ENCODE measurements at regions not wholly inside any gene's neighbourhood (a gene's known extent, or its start where the extent isn't known, plus 50 kb on each side); places are given as distances from the start of the nearest gene placed in this dataset.
A peak's percentile ranks its signal among the peaks of the same experiment; 100 is the strongest.
"Not testable (repeated sequence)": the region's sequence is repeated elsewhere in the genome, so short reads cannot be mapped to it uniquely, and the experiment has no call there.

DNA sequence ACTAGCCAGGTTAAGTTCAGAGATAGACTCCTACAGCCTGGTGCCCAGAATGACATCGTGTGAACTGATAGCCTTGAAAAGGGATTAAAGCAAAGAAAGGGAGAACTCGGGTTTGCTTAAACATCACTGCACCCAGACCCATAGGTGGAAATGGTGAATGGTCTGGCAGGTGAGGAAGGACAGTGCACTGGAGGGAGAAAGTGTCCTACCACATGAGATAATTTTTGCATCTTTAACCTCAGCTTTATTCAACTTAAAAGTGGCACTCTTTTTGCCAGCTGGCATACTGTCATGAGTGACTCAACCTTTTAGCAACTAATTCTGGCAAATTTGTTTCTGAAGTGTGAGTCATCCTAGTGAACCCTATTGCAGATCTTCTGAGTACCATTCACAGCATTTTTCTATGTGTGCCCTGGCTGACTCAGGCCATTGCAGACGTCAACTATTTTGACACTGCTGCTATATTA lies 53.0 kb upstream of the DAPP1 start:
- DNase-seq (ENCODE audit: low read depth) = peak; percentile 94

DNA sequence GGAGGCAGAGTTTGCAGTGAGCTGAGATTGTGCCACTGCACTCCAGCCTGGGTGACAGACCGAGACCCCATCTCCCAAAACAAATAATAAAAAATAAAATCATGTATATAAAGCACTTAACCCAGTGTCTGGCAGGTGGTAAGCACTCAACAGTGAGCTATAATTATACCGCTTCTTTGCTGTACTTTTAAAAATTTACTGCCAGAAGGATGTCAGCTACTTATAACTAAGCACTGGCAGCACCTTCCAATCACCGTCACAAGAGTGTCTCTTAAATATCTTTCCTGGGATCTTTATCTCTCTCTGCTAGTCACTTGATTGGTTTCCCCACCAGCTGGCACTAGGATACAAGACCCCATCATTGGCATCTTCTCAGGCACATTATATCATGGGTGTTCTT lies 53.9 kb upstream of the DAPP1 start:
- no peak for DNase-seq (ENCODE audit: low read depth)

DNA sequence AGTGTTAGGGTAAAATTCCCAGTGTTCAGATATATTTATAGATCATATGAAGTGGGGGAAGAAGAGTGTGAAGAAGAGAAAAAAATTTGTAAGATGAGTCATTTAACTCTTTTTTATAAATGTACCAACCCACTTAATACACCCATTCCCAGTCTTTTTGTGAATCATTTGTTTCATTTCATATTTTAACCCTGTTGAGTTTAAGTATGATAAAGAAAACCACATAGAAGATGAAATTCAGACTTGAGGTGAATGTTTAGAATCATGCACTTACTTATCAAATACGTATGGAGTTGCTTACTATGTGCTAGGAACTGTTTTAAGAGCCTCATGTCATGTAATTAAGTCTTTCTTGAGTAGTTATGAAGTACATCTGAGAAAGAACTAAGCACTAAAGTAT lies 56.6 kb upstream of the DAPP1 start:
- no peak for DNase-seq (ENCODE audit: low read depth)

DNA sequence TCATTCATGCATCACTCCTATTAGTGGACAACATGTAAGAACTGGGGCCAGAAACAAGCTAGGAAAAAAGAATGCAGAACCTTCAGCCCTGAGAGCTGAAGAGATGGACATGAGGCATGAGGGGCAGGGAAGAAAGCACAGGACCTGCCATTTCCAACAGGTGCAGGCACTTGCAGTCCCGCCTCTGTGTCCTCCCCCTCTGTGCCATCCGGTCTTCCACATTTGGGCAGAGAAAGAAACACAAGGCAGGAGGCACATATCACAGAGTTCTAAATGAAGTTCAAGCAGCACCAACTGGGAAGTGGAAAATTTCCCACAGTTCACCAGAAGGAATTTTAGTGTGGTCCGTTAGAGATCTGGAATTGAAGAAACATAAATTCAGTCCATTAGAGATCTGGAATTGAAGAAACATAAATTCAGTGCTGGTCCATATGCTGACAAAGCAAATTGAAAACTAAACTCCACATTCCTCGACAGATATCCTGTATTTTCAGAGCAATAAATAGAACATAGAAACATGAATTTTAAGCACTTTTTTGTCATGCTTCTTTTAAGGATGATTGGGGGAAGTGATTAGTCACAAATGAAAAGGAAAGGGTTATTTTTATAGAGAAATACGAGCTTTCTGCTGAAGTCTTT lies 57.2 kb upstream of the DAPP1 start:
- DNase-seq (ENCODE audit: low read depth) = peak; percentile 2

DNA sequence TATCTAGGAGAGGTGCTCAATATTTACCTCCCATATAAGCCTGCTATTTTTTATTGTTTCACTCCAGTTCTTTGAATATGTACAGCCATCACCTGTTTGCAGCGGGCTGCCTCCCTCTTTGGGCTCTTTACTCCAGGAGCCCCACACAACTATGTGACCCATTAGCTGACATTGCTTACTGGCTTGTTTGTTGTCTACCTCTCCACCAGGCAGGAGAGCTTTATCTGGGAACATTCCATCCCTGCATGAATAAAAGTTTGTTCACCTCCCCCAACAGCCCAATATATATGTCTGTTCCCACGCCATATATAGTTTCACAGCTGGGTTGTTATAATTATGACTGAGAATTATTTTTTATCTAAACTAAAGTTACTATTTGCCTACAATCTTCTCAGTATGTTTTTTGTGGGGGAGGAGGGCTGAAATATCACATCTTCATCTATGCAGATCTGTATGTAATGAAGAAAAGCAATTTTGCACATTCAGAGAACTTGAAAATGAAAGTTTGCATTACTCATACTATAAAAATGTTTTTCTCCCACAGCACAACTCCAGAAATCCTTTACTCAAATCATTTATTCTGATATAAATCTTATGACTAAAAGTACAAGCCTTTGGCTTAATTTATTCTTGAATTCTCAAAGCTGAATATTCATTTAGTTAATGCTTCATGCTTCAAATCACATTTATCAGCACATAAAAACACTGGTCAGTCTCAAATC lies 61.2 kb upstream of the DAPP1 start:
- peak; percentile 8 for DNase-seq (ENCODE audit: low read depth)

DNA sequence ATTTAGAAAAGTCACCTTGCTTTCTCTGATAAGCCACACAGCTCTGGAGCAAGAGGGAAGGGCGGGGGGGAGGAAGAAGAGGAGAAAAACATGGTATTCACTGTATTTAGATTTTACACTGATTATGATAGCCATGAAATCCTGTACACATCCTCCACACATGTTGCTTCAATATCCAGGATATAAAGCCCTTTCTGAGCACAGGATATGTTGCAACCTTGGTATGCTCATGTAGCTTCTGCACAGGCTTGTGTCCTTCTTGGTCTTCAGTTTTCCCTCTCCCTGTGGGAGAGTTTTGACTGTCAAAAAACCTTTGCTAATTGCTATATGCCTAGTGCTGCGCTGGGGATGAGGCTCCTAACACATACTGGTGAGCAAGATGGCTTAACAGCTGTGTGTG lies 61.9 kb upstream of the DAPP1 start:
- no peak for DNase-seq (ENCODE audit: low read depth)

DNA sequence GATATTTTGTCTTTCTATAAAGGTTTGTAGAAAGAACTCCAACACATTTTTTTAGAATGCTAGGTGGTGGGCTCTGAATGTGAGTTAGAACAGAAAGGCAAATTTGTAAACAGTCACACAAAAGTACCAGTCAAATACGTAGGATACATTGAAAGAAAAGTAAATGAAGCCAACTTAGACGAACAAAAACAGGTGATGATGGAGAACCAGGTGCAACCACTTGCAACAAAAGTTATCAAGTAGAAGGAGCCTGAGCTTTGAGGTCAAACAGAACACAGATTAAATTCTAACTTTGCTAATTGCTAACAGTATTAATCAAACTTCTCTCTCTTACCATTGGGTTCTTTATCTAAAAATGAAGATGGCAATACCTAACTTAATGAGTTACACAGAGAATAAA lies 62.7 kb upstream of the DAPP1 start:
- no peak for DNase-seq (ENCODE audit: low read depth)

DNA sequence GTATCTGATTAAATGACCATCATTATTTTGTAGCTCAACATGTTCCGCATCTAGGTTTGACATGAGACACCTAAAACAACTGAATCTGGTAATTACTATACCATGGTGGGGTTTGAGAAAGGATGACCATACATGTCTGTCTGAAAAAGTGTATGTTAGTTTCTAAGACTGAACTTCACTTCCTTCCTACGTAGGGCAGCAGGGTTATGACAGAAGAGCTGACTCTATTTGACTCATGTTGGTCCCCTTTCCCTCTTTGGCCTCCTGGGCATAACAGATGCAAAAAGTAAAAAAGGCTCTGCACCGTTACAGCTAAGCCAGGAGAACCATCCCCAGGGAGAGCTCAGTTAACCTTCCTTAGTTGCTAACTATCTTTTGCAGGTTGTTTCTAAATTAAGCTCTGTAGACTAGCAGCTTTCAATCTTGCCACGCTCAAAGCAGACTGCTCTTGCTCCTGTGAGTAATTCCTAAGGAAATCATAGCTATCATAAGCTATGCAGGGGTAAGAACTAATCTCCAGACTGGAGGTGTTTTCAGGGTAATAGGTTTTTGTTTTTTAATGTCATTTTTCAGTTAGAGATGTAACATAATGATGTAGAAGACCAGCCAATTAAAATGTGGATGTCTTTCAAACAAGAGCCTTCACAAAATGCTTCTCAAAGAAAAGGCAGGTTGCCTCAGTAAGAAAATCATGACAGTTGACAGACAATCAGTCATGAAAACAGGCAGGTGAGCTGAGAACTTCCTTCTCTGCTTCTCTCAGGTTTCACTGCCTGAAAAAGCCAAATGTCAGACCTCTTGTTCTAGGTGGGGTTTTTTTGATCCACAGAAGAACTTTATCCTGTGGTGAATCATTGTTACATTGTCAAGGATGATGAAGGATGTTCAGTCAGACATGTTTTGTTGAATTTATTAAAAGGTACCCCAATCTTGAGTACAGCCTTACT lies 66.9 kb upstream of the DAPP1 start:
- no peak for DNase-seq (ENCODE audit: low read depth)

DNA sequence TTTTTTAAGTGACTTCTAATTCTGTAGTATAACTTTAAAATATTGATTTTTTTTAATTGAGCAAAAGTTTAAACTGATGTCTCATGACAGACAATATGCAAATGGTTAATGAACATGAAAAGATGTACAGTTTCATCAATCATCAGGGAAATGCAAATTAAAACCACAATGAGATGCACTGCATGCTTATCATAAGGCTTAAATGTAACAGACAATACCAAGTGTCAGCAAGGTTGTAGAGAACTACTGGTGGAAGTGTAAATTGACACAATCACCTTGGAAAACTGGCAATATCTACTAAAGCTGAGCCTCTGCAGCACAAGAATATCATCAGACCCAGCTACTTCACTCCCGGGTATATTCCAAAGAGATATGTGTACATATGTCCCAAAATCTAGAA lies 70.2 kb upstream of the DAPP1 start:
- DNase-seq (ENCODE audit: low read depth) = no peak

DNA sequence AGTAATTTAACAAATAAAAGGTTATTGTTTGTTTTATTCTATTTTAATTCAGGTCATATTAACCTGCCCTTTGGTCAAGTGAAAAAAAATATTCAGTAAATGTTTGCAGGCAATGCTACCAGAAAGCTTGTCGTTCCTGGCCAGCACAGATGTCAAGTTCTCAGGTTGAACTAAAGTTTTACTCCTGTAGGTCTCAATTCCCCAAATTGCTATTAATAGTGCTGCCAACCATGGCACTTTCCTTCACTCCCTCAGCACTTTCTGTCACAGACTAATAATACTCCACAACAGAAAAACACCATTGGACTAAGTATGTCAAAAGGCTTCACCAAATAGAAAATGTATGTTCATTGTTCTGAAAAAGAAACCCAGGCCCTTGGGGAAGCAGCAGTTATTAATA lies 79.2 kb upstream of the C4orf54 start:
- DNase-seq (ENCODE audit: low read depth) = no peak

DNA sequence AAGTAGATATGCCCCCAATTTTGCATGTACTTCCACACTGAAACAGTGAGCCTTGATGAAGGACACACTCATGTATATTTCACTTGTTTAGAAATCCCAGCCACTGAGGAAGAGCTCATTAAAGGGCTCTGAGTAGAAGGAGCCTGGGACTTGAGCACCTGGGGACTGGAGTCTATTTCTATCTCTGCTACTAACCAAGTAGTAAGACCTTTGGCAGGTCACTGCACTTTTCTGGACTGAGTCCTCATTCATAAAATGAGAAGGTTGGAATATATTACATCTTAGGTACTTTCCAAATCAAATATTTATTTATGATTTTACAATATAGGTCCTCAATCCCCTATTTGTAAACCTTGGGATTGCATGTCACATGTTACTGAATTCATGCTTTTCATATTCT lies 78.2 kb upstream of the C4orf54 start:
- no peak for DNase-seq (ENCODE audit: low read depth)

DNA sequence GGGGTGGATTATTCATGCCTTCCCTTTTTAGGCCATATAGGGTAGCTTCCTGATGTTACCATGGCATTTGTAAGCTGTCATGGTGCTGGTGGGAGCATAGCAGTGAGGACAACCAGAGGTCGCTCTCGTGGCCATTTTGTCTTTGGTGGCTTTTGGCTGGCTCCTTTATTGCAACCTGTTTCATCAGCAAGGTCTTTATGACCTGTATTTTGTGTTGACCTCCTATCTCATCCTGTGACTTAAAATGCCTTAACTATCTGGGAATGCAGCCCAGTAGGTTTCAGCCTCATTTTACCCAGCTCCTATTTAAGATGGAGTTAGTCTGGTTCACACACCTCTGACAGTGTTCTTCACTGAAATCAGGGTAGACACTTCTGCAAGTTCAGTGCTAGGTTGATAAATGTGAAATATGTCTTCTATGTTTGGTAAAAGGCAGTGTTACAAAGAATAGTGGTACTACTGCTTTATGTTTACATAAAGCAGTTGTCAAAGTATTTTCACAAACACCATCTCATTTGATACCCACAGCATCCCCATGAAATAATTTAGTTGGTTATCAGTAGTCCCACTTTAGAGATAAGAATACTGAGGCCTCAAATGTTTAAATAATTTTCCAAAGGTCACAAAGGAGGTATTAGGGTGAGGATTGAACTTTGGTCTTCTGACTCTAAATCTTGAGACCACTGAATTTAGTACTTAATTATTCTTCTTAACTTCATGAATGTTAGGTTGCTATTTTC lies 77.1 kb upstream of the C4orf54 start:
- DNase-seq (ENCODE audit: low read depth) = no peak

DNA sequence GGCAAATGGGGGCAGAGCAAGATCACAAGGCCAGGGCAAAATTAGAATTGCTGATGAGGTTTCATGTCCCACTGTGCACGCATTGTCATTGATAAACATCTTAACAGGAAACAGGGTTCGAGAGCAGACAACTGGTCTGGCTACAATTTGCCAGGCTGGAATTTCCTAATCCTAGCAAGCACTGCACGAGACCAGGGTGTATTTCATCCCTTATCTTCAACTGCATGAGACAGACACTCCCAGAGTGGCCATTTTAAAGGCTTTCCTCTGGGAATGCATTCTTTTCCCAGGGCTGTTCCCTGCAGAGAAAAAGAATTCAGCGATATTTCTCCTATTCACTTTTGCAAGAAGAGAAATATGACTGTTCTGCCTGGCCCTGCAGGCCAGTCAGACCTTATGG lies 75.8 kb upstream of the C4orf54 start:
- DNase-seq (ENCODE audit: low read depth) = not testable (repeated sequence)

DNA sequence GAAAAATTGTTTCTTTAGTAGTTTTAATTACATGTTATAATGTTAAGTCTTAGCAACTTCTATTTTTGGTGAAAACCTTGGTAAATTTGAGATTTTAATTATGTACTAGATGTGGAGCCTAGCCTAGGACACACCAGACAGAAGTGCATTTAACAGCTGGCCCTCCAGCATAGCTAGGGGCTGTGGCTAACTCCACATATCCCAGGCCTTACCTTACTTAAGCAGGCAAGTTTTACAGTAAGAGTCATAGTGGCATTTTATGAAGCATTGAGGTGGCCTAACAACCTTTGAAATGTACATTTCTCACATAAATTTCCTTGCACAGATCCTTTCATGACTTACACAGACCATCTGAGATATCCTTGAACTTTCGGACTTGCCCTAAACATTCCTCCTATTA lies 71.6 kb upstream of the C4orf54 start:
- no peak for DNase-seq (ENCODE audit: low read depth)

DNA sequence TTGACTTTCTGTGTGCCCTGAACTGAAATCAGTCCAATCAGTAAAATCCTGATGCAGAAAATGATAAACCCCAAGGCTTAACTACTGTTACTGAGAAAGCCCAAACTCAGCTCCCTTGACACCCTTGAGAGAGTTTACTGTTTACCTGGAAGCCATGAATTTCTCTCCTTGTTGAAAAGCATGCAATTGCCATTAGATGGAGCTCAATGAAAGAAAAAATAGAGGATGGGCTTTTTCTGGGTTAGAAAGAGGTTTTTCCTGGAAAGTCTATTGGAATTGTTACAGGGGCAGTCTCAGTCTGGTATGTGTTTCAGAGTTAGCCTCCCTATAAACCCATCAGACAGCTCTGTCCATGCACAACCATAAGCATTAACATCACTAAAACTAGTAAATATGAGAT lies 66.4 kb upstream of the C4orf54 start:
- no peak for DNase-seq (ENCODE audit: low read depth)

DNA sequence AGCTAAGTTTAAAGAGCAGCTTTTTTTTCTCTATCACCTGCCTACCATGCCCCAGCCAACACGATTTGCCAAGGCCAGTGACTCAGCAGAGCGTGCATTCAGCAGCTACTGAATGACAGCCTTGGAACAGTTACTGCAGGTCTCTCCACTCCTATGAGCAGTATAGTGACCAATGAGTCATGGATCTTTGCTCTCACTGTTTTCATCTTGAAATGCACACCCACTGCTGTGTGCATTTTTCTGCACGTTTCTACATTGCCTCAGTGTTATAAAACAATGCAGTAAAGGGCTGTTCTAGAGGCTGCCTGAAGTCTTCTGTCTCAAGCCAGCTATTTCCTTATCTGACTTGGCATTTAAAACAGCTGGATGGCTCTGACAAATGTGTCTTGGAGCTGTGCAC lies 66.0 kb upstream of the C4orf54 start:
- DNase-seq (ENCODE audit: low read depth) = peak; percentile 39

DNA sequence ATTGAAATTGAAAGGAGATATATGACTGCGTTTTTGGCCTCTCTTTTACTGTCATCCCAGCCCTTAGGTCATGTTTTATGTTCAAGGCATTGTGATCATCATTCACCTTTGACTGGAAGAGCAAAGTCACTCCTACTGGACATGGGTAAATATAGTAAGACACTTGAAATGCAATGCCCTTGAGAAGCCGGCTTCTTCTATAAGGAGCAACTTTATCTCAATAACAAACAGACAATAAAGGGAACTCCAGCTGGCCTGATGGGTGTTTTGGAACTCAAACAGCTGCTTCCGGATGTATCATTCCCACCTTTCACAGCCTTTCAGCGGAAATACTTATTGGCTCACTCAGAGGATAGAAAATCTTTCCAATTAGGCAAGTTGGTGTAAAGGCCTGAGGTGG lies 65.1 kb upstream of the C4orf54 start:
- DNase-seq (ENCODE audit: low read depth) = no peak

DNA sequence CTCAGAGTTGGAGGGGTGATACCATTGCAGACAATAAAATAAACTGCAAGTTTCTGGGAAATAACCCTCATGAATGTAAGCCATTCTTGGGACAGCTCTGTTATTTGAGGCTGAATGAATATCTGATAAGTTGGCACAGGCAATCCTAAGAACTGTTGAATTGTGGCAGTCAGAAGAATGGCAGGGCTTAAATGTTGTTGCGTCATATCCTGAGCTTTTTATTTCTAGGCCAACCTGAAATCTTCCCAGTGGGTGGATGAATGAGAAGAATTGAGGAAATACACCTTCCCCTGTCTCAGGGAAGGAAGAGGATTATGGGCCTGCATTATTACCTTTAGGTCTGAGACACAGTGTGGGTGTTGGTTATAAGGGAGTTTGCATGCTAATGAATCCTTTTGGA lies 64.4 kb upstream of the C4orf54 start:
- no peak for DNase-seq (ENCODE audit: low read depth)

DNA sequence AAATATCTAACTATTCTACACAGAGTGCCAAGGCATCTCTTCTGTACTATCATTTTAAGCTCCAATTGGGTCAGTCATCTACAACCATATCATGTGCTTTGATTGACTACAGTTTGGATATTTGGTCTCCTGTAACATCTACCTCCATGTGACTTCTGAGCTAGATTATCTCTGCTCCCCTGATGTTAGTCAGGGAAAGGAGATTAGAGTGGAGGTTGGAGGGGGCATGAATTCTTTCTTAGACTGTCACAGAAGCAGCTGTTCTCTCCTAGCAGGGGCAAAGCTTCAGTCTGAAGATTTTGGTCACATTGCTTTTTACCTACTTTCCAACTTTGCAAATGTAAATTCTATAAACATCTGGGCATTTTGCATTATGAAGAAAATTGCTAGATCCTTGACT lies 62.6 kb upstream of the C4orf54 start:
- no peak for DNase-seq (ENCODE audit: low read depth)

DNA sequence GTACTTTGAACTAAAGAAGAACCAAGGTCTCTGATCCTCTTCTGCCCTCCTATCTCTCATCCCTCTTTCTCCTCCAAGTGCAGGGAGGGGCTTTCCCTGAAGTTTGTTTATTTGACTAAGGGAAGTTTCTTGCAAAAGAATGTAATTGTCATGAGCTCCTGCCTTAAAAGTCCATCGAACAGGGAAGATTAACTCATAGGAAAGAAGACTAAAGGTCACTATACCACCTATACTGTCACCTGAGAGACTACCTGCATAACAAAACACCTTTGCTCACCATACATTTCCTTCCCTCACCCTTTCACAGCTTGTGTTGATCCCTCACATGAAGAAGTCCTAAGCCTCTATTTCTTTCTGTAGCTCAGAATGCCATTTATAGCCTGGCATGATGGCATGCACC lies 59.4 kb upstream of the C4orf54 start:
- no peak for DNase-seq (ENCODE audit: low read depth)

DNA sequence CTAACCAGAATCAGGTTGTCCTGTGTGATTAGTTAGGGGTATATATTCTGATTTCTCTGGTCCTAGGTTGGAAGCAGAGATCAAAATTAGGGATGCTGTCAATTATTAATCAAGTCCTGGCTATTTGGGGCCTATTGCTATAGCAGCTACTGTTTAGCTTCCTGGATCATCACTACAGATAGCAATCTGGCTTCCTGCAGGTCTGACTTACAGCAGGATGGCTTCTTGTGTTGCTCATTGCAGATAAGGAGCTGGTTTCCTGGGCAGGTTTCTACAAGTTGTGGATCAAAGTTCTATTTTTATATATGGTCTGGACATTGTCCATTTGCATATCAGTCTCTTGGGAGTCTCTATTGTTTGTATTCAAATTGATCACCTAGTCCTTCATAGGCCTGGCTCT lies 57.7 kb upstream of the C4orf54 start:
- no peak for DNase-seq (ENCODE audit: low read depth)

DNA sequence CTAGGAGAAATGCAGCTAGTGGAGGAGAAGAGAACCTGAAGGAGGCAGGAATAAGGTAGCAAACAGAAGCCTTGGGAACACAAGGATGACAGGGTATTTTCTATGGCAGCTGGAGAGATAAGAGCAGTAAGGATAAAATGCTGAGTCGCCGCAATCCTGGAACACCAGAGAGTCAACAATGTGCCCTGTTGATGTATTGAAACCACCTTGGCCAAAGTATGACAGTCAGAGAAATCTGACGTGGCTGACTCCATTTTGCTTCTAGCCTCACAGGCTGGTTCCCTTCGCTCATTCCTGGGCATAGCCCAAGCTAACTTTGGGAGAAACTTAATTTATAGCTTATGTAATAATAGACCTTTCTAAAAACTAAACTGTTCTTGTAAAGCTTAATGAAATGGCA lies 56.6 kb upstream of the C4orf54 start:
- no peak for DNase-seq (ENCODE audit: low read depth)
